GM21381 (cell line): ENCODE measurements at regions not wholly inside any gene's neighbourhood (a gene's known extent, or its start where the extent isn't known, plus 50 kb on each side); places are given as distances from the start of the nearest gene placed in this dataset.

Source experiments
- ATAC-seq: cut with Tn5 transposase; IDR thresholded peaks from one replicate; pipeline ENCODE4 v1.9.1; 2021; ENCODE audit warnings: mild to moderate bottlenecking, moderate library complexity; ENCODE audit not compliant: unreplicated experiment

GRCh38 chr5:68429510-68429909 lies 214.0 kb downstream of the PIK3R1 start:
- no peak for ATAC-seq

GRCh38 chr5:68430279-68430678 lies 214.7 kb downstream of the PIK3R1 start:
- no peak for ATAC-seq

GRCh38 chr5:68431186-68431585 lies 215.6 kb downstream of the PIK3R1 start:
- no peak for ATAC-seq

GRCh38 chr5:68431601-68432337 lies 216.2 kb downstream of the PIK3R1 start:
- ATAC-seq: no peak

GRCh38 chr5:68432682-68433081 lies 217.1 kb downstream of the PIK3R1 start:
- no peak for ATAC-seq

- no peak for ATAC-seq
These were observed 218.0 kb downstream of the PIK3R1 start for GRCh38 chr5:68433526-68433922.

GRCh38 chr5:68433923-68434879 lies 218.6 kb downstream of the PIK3R1 start:
- ATAC-seq: peak; percentile 96

- no peak for ATAC-seq
These were observed 220.1 kb downstream of the PIK3R1 start for GRCh38 chr5:68435611-68436010.

- no peak for ATAC-seq
These were observed 221.3 kb downstream of the PIK3R1 start for GRCh38 chr5:68436686-68437520.

GRCh38 chr5:68438876-68439275 lies 223.3 kb downstream of the PIK3R1 start:
- ATAC-seq: no peak

GRCh38 chr5:68440245-68440644 lies 224.7 kb downstream of the PIK3R1 start:
- ATAC-seq: no peak

GRCh38 chr5:68440651-68441050 lies 225.1 kb downstream of the PIK3R1 start:
- ATAC-seq: no peak

- ATAC-seq: no peak
These were observed 225.9 kb downstream of the PIK3R1 start for GRCh38 chr5:68441309-68442073.

- ATAC-seq: no peak
These were observed 227.5 kb downstream of the PIK3R1 start for GRCh38 chr5:68443091-68443490.

- ATAC-seq: no peak
These were observed 228.5 kb downstream of the PIK3R1 start for GRCh38 chr5:68444048-68444447.

- ATAC-seq: no peak
These were observed 229.3 kb downstream of the PIK3R1 start for GRCh38 chr5:68444833-68445232.

- ATAC-seq: no peak
These were observed 229.9 kb downstream of the PIK3R1 start for GRCh38 chr5:68445257-68446069.

- ATAC-seq: no peak
These were observed 230.5 kb downstream of the PIK3R1 start for GRCh38 chr5:68446070-68446357.

GRCh38 chr5:68446487-68446894 lies 230.9 kb downstream of the PIK3R1 start:
- ATAC-seq: peak; percentile 86
